ENCODE measurements at regions not wholly inside any gene's neighbourhood (a gene's known extent, or its start where the extent isn't known, plus 50 kb on each side); places are given as distances from the start of the nearest gene placed in this dataset.

GRCh38 chrX:110877326-110877725, 81.7 kb upstream of the CHRDL1 start:
- TF ChIP-seq POLR2A (IDR thresholded peaks at IDR 0.05): no peak
- TF ChIP-seq, protein P1, sequence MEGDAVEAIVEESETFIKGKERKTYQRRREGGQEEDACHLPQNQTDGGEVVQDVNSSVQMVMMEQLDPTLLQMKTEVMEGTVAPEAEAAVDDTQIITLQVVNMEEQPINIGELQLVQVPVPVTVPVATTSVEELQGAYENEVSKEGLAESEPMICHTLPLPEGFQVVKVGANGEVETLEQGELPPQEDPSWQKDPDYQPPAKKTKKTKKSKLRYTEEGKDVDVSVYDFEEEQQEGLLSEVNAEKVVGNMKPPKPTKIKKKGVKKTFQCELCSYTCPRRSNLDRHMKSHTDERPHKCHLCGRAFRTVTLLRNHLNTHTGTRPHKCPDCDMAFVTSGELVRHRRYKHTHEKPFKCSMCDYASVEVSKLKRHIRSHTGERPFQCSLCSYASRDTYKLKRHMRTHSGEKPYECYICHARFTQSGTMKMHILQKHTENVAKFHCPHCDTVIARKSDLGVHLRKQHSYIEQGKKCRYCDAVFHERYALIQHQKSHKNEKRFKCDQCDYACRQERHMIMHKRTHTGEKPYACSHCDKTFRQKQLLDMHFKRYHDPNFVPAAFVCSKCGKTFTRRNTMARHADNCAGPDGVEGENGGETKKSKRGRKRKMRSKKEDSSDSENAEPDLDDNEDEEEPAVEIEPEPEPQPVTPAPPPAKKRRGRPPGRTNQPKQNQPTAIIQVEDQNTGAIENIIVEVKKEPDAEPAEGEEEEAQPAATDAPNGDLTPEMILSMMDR (IDR thresholded peaks at IDR 0.05): no peak
- no peak for TF ChIP-seq POLR2AphosphoS5 (IDR thresholded peaks at IDR 0.05)

All from prostate gland (tissue), 2 donors.